ENCODE measurements at regions not wholly inside any gene's neighbourhood (a gene's known extent, or its start where the extent isn't known, plus 50 kb on each side); places are given as distances from the start of the nearest gene placed in this dataset.

DNA sequence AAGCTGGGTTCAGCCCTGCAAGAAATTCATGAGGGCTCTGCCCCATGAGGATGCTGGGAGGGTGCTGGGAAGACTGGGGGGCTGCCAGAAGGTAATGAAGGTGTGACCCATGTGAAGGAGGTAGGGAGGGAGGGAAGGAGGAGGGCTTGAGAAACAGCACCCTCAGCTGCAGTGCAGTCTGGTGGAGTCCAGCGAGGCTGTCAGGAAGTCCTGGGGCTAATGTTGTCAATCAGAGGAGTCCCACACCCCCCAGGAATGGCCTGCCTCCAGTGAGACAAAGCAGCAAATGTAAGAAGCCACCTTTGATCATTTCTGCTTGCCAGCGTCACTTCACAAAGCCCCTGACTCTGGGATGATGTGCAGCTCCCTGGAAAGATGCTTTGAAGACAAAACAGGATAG, 248.4 kb downstream of the SH3BP4 start:
- Histone ChIP-seq H3K9me3 (ENCODE audit: severe bottlenecking) (no peaks in the 10 kb centered on the region), H3K4me3 (ENCODE audit: low read depth, low read length) (no peak overlapping the region), H3K36me3 (no peaks in the 10 kb centered on the region), H3K27me3 (ENCODE audit: insufficient read depth, low read depth, severe bottlenecking) (no peaks in the 10 kb centered on the region), H3K27ac (no peak overlapping the region)
- no peak for TF ChIP-seq CTCF (IDR thresholded peaks at IDR 0.05; ENCODE audit: low read depth, low read length)
- DNase-seq = no peak

- Histone ChIP-seq H3K9me3 (ENCODE audit: severe bottlenecking) (no peaks in the 10 kb centered on the region), H3K27ac (no peak overlapping the region), H3K27me3 (ENCODE audit: insufficient read depth, low read depth, severe bottlenecking) (no peaks in the 10 kb centered on the region), H3K36me3 (no peaks in the 10 kb centered on the region), H3K4me3 (ENCODE audit: low read depth, low read length) (no peak overlapping the region)
- TF ChIP-seq CTCF (IDR thresholded peaks at IDR 0.05; ENCODE audit: low read depth, low read length) = no peak
- DNase-seq = peak; percentile 13
Observed at GRCh38 chr2:235201756-235202155, 249.9 kb downstream of the SH3BP4 start.

- no peaks in the 10 kb centered on the region for H3K36me3 ChIP-seq
- H3K27me3 ChIP-seq (ENCODE audit: insufficient read depth, low read depth, severe bottlenecking) = no peaks in the 10 kb centered on the region
- no peak for TF ChIP-seq CTCF (IDR thresholded peaks at IDR 0.05; ENCODE audit: low read depth, low read length)
- H3K27ac ChIP-seq = no peak overlapping the region
- H3K9me3 ChIP-seq (ENCODE audit: severe bottlenecking) = no peaks in the 10 kb centered on the region
- no peak for DNase-seq
- H3K4me3 ChIP-seq (ENCODE audit: low read depth, low read length) = no peak overlapping the region
Observed at GRCh38 chr2:235204948-235205347, 253.1 kb downstream of the SH3BP4 start.

DNA sequence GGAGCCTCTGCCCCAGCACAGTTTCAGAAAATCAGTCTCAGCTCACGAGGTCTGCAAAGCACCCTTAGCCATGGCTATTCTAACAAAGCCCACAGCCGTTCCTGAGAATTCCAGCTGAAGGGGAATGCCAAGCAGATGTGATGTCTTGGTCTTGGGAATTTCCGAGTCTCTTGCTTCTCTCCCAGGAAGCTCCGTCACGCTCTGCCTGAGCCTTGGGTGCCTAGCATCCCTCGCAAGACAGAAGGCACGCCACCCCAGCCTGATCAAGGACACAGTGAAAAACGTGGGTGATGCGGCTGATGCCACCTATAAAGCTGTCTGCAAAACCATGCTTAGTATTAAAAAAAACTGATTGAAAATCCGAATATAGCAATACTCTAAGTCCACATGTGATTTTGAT, 254.6 kb downstream of the SH3BP4 start:
- no peak overlapping the region for H3K4me3 ChIP-seq (ENCODE audit: low read depth, low read length)
- DNase-seq = no peak

GRCh38 chr2:235206980-235207579, 255.3 kb downstream of the SH3BP4 start:
- Histone ChIP-seq H3K27me3 (ENCODE audit: insufficient read depth, low read depth, severe bottlenecking) (no peaks in the 10 kb centered on the region), H3K36me3 (no peaks in the 10 kb centered on the region), H3K9me3 (ENCODE audit: severe bottlenecking) (no peaks in the 10 kb centered on the region), H3K27ac (no peak overlapping the region), H3K4me3 (ENCODE audit: low read depth, low read length) (no peak overlapping the region)
- TF ChIP-seq CTCF (IDR thresholded peaks at IDR 0.05; ENCODE audit: low read depth, low read length) = no peak
- DNase-seq = no peak

More for the DNA sequence above, 254.6 kb downstream of the SH3BP4 start:
- TF ChIP-seq CTCF (IDR thresholded peaks at IDR 0.05; ENCODE audit: low read depth, low read length) = no peak
- Histone ChIP-seq H3K27ac (no peak overlapping the region), H3K9me3 (ENCODE audit: severe bottlenecking) (no peaks in the 10 kb centered on the region), H3K36me3 (no peaks in the 10 kb centered on the region), H3K27me3 (ENCODE audit: insufficient read depth, low read depth, severe bottlenecking) (no peaks in the 10 kb centered on the region)

DNA sequence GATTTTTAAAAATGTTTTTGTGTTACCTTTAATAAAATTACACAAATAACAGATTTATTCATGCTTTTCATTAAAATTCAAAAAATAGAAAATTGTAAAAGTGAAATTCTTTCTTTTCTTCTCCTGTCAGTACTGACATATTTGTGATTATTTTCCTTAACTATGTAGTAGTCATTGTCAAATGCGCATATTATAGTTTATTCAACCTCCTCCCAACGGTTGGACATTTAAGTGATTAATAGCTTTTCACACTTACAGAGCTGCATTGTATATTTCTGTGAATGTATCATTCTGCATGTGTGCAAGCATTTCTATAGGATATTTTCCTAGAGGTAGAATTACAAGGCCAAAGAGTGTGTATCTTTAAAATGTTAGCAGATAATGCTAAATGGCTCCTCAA, 259.2 kb downstream of the SH3BP4 start:
- no peak overlapping the region for H3K27ac ChIP-seq
- H3K9me3 ChIP-seq (ENCODE audit: severe bottlenecking) = no peaks in the 10 kb centered on the region
- H3K36me3 ChIP-seq = no peaks in the 10 kb centered on the region
- H3K4me3 ChIP-seq (ENCODE audit: low read depth, low read length) = no peak overlapping the region
- no peaks in the 10 kb centered on the region for H3K27me3 ChIP-seq (ENCODE audit: insufficient read depth, low read depth, severe bottlenecking)
- TF ChIP-seq CTCF (IDR thresholded peaks at IDR 0.05; ENCODE audit: low read depth, low read length) = no peak
- DNase-seq = no peak

Data from WERI-Rb-1 (cell line).